Choroid plexus epithelial cell (primary cell): ENCODE measurements at regions not wholly inside any gene's neighbourhood (a gene's known extent, or its start where the extent isn't known, plus 50 kb on each side); places are given as distances from the start of the nearest gene placed in this dataset.

Experiments
- DNase-seq: peaks from one replicate; pipeline ENCODE4 v3.0.0-alpha.2; 2010; ENCODE audit warnings: low read depth
- H3K4me3 ChIP-seq: 2 replicates; pipeline ENCODE4 v1.5.1; 2011; ENCODE audit warnings: low read depth, mild to moderate bottlenecking, control low read depth, low read length, moderate library complexity
- CTCF ChIP-seq: conservative IDR thresholded peaks from 2 replicates; pipeline ENCODE4 v1.5.1; 2011; ENCODE audit warnings: low read depth, mild to moderate bottlenecking, control low read depth, inconsistent platforms, low read length, moderate library complexity

GRCh38 chr14:26735811-26736210 is 138.0 kb upstream of the NOVA1 start:
- H3K4me3 ChIP-seq: no peak overlapping the region
- no peak for TF ChIP-seq CTCF
- DNase-seq: no peak

- no peak for TF ChIP-seq CTCF
- no peak overlapping the region for H3K4me3 ChIP-seq
- no peak for DNase-seq
Measured at GRCh38 chr14:26738571-26738970, 140.7 kb upstream of the NOVA1 start.

GRCh38 chr14:26741711-26742212 is 143.9 kb upstream of the NOVA1 start:
- no peak for DNase-seq
- H3K4me3 ChIP-seq: no peak overlapping the region
- TF ChIP-seq CTCF: no peak

- no peak for DNase-seq
- no peak for TF ChIP-seq CTCF
- no peak overlapping the region for H3K4me3 ChIP-seq
Measured at GRCh38 chr14:26743284-26743683, 145.5 kb upstream of the NOVA1 start.

- H3K4me3 ChIP-seq: no peak overlapping the region
- no peak for DNase-seq
- no peak for TF ChIP-seq CTCF
Measured at GRCh38 chr14:26744903-26745302, 147.1 kb upstream of the NOVA1 start.

- no peak overlapping the region for H3K4me3 ChIP-seq
- no peak for DNase-seq
- TF ChIP-seq CTCF: no peak
Measured at GRCh38 chr14:26761532-26761931, 163.7 kb upstream of the NOVA1 start.

- DNase-seq: no peak
- H3K4me3 ChIP-seq: no peak overlapping the region
- TF ChIP-seq CTCF: no peak
Measured at GRCh38 chr14:26765301-26765700, 167.5 kb upstream of the NOVA1 start.
